ENCODE measurements at regions not wholly inside any gene's neighbourhood (a gene's known extent, or its start where the extent isn't known, plus 50 kb on each side); places are given as distances from the start of the nearest gene placed in this dataset.

DNA sequence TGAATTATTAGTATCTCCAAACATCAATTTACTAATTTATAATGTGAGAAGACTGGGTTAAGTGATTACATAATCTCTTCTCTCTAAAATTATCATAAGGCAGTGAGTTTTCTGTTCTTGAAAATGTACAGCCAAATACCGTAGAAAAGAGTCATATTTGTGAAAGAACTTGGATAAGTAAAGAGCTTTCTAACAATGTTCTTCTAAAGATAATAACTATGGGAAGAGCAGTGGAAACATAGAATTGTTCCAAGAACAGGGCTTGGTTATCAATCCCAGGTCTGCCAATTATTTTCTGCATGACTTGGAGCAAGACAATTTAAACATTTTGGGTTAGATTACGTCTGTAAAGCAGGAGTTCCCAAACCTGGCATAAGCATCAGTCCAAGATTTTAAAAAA, 198.1 kb upstream of the SGK1 start:
- DNase-seq (ENCODE audit: low read depth in 1 of 2, low spot score in 2 of 2) = no peak
- Histone ChIP-seq H3K9me3 (ENCODE audit: insufficient read depth in 2 of 2, low read depth in 1 of 2, low read length in 1 of 2) (no peaks in the 10 kb centered on the region), H3K4me2 (ENCODE audit: insufficient read depth in 1 of 2, low read depth in 2 of 2, low read length in 2 of 2) (no peak overlapping the region), H3K4me3 (ENCODE audit: extremely low read depth in 1 of 4, insufficient read depth in 2 of 4, low read depth in 3 of 4, low read length in 4 of 4) (no peak overlapping the region), H3K56ac (replicated peaks; ENCODE audit: insufficient read length, low read depth, low read length) (no peak overlapping the region), H3K23ac (ENCODE audit: insufficient read length) (no peak overlapping the region), H3K27ac (ENCODE audit: low read depth, low read length) (no peak overlapping the region), H2BK5ac (ENCODE audit: low read depth, low read length) (no peak overlapping the region), H4K91ac (replicated peaks; ENCODE audit: insufficient read length, low read length) (no peak overlapping the region), H3K36me3 (ENCODE audit: control insufficient read depth in 2 of 4, insufficient read depth in 4 of 4, low read length in 3 of 4) (no peaks in the 10 kb centered on the region), H2AFZ (ENCODE audit: low read length) (no peak overlapping the region), H3K4me1 (replicated peaks in 1 of 4; ENCODE audit: control insufficient read depth in 3 of 4, insufficient read depth in 4 of 4, low read length in 3 of 4) (peaks cover 0 to 5% (median 3%) of the 10 kb centered on the region in 4 experiments; a peak in 4 of 7 replicates), H3K4ac (replicated peaks; ENCODE audit: insufficient read length, low read depth, low read length) (no peak overlapping the region), H4K5ac (ENCODE audit: insufficient read length, low read depth, low read length) (no peak overlapping the region), H3K9ac (replicated peaks in 1 of 4; ENCODE audit: extremely low read depth in 1 of 4, low read depth in 3 of 4, low read length in 3 of 4) (no peak overlapping the region), H4K8ac (ENCODE audit: extremely low read depth, insufficient read depth, low read length) (no peak overlapping the region), H3K14ac (ENCODE audit: insufficient read length) (no peak overlapping the region), H3K27me3 (replicated peaks in 1 of 4; ENCODE audit: control insufficient read depth in 3 of 4, extremely low read depth in 1 of 4, insufficient read depth in 3 of 4, low read length in 3 of 4) (no peaks in the 10 kb centered on the region), H3K79me2 (ENCODE audit: control insufficient read depth in 1 of 2, insufficient read depth in 2 of 2, low read length in 2 of 2) (no peaks in the 10 kb centered on the region), H2BK15ac (ENCODE audit: low read length) (no peak overlapping the region), H2BK120ac (replicated peaks; ENCODE audit: low read depth, low read length) (no peak overlapping the region), H2BK12ac (ENCODE audit: low read depth, low read length) (no peak overlapping the region), H3K79me1 (ENCODE audit: low read depth, low read length) (no peaks in the 10 kb centered on the region), H2BK20ac (ENCODE audit: low read length) (no peak overlapping the region), H3K23me2 (ENCODE audit: low read depth, low read length) (no peaks in the 10 kb centered on the region), H4K20me1 (replicated peaks in 1 of 2; ENCODE audit: control insufficient read depth in 1 of 2, insufficient read depth in 2 of 2, low read length in 2 of 2) (no peaks in the 10 kb centered on the region), H2AK5ac (ENCODE audit: low read depth, low read length) (no peak overlapping the region), H3K18ac (ENCODE audit: extremely low read depth, low read length) (no peak overlapping the region)
- no peak for FAIRE-seq
- WGBS, 2 experiments (ENCODE audit: extremely low coverage in 1 of 2, insufficient coverage in 1 of 2, insufficient read length in 1 of 2, insufficient replicate concordance in 2 of 2, low coverage in 1 of 2, low lambda C conversion rate in 2 of 2, missing lambda C conversion rate in 1 of 2) = 88% methylated on average over 2 of the region's 2 CpGs; no CpG with 5 or more reads in 1 of the 2 experiments
- ChIA-PET POLR2A (ENCODE audit: partially characterized antibody) (no interaction called here), CTCF (ENCODE audit: partially characterized antibody) (interaction anchor here (1.2 to 1.5 kb wide), 2 partner anchors 8 to 337 kb away, joined by 4 read pairs; no protein-coding TSS in a partner anchor)
- no peak for TF ChIP-seq EGR1 (IDR thresholded peaks at IDR 0.05; ENCODE audit: borderline replicate concordance, low read depth, low read length)
- TF ChIP-seq POLR2AphosphoS5 (IDR thresholded peaks at IDR 0.05; ENCODE audit: low read depth, low read length) = no peak
- TF ChIP-seq ASH2L (IDR thresholded peaks at IDR 0.05; ENCODE audit: low read length) = no peak
- no peak for TF ChIP-seq CBX5 (IDR thresholded peaks at IDR 0.05; ENCODE audit: low read depth, low read length)
- no peak for TF ChIP-seq GTF2F1 (IDR thresholded peaks at IDR 0.05; ENCODE audit: borderline replicate concordance, low read depth, low read length)
- TF ChIP-seq KDM4A (IDR thresholded peaks at IDR 0.05; ENCODE audit: low read depth, low read length, severe bottlenecking) = no peak
- no peak for TF ChIP-seq CHD2 (IDR thresholded peaks at IDR 0.05; ENCODE audit: low read length)
- TF ChIP-seq, protein P1, sequence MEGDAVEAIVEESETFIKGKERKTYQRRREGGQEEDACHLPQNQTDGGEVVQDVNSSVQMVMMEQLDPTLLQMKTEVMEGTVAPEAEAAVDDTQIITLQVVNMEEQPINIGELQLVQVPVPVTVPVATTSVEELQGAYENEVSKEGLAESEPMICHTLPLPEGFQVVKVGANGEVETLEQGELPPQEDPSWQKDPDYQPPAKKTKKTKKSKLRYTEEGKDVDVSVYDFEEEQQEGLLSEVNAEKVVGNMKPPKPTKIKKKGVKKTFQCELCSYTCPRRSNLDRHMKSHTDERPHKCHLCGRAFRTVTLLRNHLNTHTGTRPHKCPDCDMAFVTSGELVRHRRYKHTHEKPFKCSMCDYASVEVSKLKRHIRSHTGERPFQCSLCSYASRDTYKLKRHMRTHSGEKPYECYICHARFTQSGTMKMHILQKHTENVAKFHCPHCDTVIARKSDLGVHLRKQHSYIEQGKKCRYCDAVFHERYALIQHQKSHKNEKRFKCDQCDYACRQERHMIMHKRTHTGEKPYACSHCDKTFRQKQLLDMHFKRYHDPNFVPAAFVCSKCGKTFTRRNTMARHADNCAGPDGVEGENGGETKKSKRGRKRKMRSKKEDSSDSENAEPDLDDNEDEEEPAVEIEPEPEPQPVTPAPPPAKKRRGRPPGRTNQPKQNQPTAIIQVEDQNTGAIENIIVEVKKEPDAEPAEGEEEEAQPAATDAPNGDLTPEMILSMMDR (IDR thresholded peaks at IDR 0.05; ENCODE audit: control extremely low read depth in 1 of 3, insufficient read depth in 1 of 3, low read depth in 1 of 3, low read length in 3 of 3) = no peak
- no peak for TF ChIP-seq HDAC6 (IDR thresholded peaks at IDR 0.05; ENCODE audit: low read depth, low read length)
- no peak for TF ChIP-seq SP4 (IDR thresholded peaks at IDR 0.05; ENCODE audit: low read length)
- no peak for TF ChIP-seq KDM1A (IDR thresholded peaks at IDR 0.05; ENCODE audit: borderline replicate concordance, low read length)
- no peak for TF ChIP-seq EP300 (IDR thresholded peaks at IDR 0.05; ENCODE audit: borderline replicate concordance in 1 of 2, low read depth in 2 of 2, low read length in 2 of 2)
- no peak for TF ChIP-seq SIRT6 (IDR thresholded peaks at IDR 0.05; ENCODE audit: low read length)
